Posterior vena cava (tissue), 2 donors: ENCODE measurements at regions not wholly inside any gene's neighbourhood (a gene's known extent, or its start where the extent isn't known, plus 50 kb on each side); places are given as distances from the start of the nearest gene placed in this dataset.
"Not testable (repeated sequence)": the region's sequence is repeated elsewhere in the genome, so short reads cannot be mapped to it uniquely, and the experiment has no call there.

Source experiments
- DNase-seq: peaks from one replicate; pipeline ENCODE4 v3.0.0-alpha.2; 2020; ENCODE audit warnings: low spot score
- intact Hi-C, 2 donors: fragments of 100-400 bp; cut with DNase I; formaldehyde crosslinking; loops; one replicate each; pipeline versions ENCODE4 v1.14.1 to v1.14.2; 2022 to 2023
- donor health status: DM: yes; HTN: yes; CAD: no.
- donor health status: DM: yes; HTN: yes; CAD: no.

DNA sequence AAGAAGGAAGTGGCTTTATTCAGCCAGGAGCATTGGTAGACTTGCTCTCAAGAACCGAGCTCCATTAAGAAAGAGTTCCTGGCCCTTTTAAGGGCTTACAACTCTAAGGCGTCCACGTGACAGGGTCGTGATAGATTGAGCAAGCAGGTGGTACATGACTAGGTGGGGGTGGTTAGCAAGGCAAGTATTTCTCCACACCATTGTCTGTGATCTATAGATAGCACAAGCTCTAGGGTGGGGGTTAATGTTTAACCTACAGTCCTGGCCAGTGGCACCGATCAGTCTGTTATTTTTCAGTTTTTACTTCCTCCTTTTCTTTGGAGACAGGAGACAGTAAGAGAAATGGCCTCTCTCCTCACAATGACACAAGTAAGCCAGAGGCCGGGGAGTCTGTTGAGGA is 215.1 kb downstream of the UQCRFS1 start:
- intact Hi-C loops, result not testable (repeated sequence)

DNA sequence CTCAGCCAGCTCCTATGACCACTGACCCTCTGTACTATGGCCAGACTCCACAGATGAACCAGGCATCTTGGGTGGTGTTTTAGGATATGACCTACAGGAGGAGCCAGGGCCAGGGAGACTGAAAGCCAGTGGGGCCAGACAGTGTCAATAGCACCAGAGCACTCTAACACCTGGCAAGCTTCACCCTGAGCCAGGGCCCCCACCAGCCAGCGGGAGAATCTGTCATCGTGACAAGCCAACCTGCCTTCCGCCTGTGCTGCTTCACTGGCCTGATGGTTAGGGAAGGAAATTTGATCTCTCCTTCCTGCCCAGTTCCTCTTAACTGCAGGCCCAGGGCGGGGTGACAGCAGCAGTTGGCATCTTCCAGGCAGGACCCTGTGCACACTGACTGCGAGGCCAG is 222.4 kb downstream of the UQCRFS1 start:
- DNase-seq, result no peak
- intact Hi-C loops, result no loop called here

More for the DNA sequence above, 215.1 kb downstream of the UQCRFS1 start:
- not testable (repeated sequence) for DNase-seq

DNA sequence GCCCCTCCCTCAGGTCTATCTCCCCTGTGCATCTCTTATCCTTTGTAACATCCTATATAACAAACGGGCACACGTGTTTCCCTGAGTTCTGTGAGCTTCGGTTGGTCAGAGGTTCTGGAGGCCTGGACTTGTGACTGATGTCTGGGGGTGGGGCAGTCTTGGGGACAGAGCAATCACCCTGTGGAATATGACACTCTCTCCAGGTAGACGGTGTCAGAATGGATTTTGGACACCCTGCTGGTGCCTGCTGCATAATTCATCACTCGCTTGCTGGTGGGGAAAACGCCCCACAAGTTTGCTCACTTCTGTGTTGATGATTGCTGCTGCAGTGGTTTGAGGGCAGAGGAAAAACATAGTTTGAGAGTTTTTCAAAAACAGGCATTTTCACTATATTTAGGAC is 223.2 kb downstream of the UQCRFS1 start:
- no peak for DNase-seq
- intact Hi-C loops, result no loop called here

DNA sequence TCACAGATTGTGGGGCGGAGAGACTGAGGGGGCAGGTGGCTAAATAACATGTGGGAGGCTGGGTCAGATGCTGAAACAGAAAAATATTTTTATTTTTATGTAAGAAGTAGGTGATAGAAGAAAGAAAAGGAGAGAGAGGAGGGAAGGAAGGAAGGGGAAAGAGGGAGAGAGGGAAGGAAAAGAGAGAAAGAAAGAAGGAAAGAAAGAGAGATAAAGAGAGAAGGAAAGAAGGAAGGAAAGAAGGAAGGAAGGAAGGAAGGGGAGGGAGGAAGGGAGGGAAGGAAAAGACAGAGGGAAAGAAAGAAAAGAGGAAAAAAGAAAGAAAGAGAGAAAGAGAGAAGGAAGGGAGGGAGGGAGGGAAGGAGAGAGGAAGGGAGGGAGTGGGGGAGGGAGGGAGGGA is 224.9 kb downstream of the UQCRFS1 start:
- DNase-seq, result no peak
- intact Hi-C loops, result no loop called here

DNA sequence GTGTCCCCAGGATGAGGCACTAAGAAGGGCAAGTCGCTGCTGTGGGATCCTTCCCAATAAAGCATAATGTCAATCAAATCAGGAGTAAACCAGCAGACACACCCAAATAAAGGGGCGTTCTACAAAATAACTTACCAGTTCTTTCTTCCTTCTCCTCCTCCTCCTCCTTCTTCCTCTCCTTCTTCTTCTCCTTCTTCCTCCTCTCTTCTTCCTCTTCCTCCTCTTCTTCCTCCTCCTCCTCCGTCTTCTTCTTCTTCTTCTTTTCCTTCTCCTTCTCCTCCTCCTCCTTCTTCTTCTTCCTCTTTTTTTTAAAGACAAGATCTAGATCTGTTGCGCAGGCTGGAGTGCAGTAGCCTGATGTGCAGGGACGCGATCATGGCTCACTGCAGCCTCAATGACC is 225.8 kb downstream of the UQCRFS1 start:
- intact Hi-C loops, result no loop called here
- DNase-seq, result no peak

DNA sequence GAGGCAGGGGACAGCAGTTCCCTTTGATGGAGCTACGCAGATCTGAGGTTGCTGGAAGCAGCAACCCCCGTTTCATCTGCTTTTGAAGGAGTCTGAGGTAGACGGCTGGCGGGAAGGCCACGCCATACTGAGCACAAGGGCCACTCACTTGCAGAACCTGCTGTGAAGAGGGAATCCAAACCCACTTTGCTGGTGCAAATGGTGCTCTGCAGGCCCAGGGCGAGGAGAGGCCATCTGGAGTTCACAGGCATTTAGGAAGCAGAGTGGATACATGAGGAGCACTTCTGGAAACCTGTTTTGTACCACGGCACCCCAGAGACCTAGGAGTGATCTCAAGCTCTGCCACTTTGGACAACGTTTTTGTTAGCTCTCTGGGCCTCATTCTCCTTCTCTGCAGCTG is 227.8 kb downstream of the UQCRFS1 start:
- intact Hi-C loops, result no loop called here
- no peak for DNase-seq

DNA sequence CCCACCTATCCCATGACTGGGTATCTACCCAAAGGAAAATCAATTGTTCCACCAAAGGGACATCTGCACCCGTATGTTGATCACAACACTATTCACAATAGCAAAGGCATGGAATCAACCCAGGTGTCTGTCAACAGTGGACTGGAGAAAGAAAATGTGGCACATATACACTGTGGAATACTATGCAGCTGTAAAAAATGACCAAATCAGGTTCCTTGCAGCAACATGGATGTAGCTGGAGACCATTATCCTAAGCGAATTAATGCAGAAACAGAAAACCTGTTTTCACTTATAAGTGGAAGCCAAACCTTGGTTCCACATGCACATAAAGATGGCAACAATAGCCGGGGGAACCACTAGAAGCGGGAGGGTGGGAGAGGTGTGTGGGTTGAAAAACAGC is 228.6 kb downstream of the UQCRFS1 start:
- intact Hi-C loops, result no loop called here

DNA sequence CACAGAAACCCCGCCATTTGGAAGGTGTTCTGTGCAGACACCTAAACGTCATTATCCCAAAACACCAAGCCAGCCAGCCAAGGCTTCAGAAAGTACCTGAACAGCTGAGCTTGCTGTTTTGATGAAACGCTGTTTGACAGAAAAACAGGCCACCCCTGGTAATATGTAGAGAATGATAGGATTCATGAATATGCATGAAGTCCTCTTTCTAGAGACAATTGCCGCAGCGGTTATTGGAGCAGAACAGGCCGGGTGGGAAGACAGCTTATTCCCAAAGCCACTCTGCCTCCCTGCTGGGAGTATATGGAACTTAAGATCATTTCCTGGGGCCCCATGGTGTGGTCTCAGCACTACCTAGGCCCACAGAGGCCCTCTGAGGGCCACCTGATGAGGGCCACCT is 229.5 kb downstream of the UQCRFS1 start:
- intact Hi-C loops, result no loop called here
- no peak for DNase-seq

More for the DNA sequence above, 228.6 kb downstream of the UQCRFS1 start:
- DNase-seq, result no peak

DNA sequence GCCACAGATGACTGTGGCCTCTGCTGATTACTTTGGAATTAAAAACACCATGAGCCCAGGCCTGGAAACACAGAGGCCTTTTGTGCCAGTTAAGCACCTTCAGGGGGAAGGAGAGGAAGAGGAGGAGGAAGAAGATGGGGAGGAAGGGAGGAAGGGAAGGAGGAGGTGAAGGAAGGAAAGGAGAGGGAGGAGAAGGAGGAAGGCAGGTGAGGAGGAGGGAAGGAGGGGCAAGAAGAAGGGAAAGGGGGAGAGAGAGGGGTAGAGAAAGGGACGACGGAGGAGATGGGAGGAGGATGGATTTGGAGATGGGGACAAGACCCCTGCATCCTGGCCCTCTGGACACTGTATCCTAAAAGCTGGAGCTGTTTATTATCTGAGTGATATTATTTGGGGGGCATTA is 231.0 kb downstream of the UQCRFS1 start:
- intact Hi-C loops, result no loop called here
- DNase-seq, result no peak

DNA sequence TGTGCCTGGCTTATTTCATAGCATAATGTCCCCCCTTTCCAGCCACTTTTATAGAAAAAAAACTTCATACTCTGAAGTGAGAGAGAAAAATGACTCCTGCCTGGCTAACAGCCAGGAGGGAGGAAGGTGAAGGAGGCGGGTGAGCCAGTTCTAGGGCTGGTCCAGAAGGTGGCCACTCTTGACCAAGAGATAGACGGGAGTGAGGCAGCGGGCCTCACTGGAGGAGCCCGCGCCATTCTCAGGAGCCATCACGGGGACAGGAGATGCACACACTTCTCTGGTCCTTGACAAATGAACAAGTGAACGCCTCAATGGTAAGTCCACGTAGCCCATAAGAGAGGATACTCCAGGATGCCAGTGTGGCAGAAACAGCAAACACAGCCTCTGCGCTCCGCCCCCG is 231.4 kb downstream of the UQCRFS1 start:
- DNase-seq, result no peak
- intact Hi-C loops, result no loop called here

DNA sequence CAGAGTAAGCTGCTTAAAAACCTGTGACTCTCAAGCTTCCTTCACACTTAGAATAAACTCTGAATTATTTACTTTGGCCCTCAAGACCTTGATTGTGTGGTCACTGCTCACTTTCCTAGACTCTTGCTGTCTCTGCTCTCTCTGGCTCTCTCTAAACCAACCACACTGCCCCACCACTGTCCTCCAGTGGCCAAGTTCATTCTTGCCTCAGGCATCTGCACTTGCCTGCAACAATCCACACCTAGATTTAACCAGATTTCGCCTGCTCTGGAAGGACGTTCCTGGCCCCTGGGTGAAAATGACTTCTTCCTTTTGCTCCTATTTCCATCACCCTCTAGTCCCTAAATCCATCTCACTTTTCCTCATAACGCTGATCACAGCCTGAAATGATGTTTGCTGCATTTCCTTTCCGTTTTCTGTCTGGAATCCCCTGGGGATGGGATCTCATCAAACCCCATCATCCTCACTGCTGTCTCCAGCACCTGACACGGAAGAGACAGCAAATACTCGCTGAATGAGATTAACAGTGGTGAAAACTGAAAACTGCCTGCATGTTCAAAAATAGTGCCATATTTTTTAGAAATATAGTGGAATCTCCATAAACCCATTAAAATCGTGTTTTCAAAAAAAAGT is 232.6 kb downstream of the UQCRFS1 start:
- DNase-seq, result no peak
- intact Hi-C loops, result no loop called here

DNA sequence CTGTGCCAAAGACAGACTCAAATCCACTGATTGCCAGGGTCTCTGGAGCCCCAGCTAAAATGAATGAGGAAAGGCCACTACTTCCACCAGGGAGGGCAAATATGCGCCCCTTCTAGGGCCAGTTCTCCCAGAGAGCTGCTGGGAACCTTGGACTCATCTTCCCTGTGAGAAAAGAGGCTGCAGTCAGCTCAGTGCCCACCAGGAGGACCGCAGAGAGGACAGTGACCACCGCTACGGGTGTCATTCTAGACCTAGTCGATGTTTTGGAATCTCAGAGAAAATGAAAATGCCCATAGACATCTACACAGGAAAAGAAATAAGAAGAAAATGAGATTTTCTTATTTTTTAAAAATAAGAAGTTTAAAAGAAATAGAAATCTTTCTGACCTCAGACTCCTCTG is 235.1 kb downstream of the UQCRFS1 start:
- intact Hi-C loops, result no loop called here
- DNase-seq, result no peak

DNA sequence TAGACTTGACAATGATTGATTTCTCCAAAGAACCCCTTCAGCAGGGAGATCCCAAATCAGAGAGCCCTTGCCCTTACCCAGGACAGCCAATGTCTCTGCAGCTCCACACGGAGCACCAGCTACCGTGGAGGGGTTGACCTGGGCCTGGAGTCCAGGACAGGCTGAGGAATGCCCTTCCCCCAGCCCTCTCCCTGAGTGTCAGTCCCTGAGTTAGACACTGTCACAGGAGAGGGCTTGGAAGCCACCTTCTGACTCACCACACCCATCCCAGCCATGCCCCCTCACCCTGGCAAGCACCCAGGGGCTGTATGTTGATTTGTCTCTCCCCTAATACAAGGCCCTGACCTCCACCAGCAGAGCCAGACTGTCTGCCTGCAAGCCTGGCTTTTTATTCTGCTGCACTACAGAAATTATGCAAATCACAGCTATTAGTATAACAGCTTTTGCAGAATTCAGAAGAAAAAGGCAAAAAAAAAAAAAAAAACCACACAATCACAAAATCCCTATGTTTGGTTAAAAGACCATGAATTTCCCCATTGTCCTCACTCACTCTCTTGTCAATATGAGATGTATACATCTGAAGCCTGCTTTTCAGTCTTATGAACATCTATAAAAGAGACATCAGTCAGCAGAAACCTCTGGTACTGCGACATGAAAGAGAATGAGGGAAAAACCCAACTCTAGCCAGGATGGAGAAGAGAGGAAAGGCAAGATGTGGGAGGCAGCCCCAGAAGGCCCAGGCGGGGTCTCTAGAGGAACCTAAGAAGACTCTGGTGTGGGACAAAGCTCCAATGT is 240.7 kb downstream of the UQCRFS1 start:
- intact Hi-C loops, result no loop called here
- DNase-seq, result no peak

DNA sequence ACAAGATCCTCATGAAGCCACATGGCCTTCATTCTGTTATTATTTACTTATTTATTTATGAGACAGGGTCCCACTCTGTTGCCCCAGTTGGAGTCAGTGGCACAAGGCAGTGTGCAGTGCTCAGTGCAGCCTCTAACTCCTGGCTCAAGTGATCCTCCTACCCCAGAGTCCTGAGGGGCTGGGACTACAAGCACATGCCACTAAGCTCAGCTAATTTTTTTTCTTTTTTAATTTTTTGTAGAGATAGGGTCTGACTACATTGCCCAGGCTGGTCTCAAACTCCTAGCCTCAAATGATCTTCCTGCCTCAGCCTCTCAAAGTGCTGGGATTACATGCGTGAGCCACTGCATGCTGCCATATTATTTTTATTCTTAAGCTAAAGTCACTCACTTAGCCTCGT is 241.4 kb downstream of the UQCRFS1 start:
- intact Hi-C loops, result no loop called here
- no peak for DNase-seq

DNA sequence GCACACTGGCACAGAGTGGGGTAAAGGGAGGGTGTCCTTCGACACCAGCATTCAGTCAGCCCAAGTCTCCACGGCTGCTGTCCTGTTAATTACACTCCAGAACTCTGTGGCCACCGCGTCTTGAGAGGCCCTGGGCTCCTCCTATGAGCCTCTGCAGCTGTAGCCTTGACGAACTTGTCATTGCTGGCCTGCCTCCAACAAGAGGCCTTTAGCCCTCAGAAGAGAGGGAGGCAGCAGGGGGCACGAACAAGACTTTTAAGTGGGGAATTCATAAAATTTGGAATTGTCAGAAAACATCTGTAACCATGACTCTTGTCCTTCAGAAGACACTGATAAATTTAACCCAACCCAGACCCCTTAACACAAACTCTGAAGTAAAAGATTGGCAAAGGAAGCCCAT is 241.9 kb downstream of the UQCRFS1 start:
- no peak for DNase-seq
- intact Hi-C loops, result no loop called here

DNA sequence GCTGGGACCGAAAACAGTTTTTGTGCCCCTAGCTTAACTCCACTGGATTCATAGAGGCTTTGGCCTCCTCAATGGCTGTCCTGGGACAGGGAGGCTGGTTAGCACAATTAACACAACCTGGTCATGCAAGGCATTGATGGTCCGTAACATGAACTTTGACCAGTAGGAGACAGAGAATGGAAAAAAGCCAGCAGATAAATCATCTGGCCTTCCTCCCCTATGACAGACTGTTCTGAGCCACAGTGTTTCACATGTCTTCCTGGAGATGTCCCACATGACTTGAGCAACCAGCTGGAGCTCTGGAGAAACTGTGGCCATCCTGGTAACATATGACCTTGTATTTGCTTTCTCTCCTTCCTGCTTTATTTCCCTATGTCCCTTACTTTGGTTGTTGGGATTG is 244.2 kb downstream of the UQCRFS1 start:
- no peak for DNase-seq
- intact Hi-C loops, result no loop called here

DNA sequence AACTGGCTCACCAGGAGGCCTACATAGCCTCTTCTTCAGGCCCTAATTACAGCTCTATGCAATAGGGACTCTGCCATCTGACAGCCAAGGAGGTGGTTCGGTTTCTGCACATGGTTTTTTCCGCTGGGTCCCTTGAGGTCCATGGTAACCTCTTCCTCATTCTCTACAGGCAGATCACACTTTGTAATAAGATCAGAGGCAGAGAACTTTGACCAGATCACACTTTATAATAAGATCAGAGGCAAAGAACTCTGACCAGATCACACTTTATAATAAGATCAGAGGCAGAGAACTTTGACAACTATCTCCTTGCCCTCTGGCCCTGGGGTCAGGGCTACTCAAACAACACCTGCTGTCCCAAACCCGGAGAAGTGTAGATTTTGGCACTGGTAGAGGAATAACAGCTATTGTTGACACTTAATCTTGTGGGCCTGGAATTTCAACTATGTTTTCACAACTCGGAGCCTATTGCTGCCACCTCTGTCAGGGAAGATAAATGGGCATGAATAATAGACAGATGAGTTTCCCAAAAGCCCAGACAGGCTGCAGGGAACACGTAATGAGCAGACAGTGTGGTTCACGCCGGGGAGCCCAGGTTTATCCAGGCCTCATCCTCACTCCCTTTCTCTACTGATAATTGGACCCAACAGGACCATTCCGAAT is 246.1 kb downstream of the UQCRFS1 start:
- DNase-seq, result no peak
- intact Hi-C loops, result no loop called here

DNA sequence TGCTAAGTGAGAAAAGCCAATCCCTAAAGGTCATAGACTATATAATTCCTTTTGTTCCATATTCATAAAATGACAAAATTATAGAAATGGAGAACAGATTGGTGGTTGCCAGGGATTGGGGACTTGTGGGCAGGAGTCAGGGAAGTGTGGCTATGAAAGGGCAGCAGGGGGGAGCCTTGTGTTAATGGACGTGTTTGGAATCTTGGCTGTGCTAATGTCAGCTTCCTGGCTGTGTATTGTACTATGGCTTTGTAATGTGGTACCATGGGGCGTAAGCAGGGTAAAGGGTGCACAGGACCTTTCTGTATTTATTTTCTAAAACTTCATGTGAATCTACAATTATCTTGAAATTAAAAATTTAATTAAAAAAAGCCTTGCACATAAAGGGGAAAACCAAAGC is 248.5 kb downstream of the UQCRFS1 start:
- intact Hi-C loops, result no loop called here
- DNase-seq, result no peak

DNA sequence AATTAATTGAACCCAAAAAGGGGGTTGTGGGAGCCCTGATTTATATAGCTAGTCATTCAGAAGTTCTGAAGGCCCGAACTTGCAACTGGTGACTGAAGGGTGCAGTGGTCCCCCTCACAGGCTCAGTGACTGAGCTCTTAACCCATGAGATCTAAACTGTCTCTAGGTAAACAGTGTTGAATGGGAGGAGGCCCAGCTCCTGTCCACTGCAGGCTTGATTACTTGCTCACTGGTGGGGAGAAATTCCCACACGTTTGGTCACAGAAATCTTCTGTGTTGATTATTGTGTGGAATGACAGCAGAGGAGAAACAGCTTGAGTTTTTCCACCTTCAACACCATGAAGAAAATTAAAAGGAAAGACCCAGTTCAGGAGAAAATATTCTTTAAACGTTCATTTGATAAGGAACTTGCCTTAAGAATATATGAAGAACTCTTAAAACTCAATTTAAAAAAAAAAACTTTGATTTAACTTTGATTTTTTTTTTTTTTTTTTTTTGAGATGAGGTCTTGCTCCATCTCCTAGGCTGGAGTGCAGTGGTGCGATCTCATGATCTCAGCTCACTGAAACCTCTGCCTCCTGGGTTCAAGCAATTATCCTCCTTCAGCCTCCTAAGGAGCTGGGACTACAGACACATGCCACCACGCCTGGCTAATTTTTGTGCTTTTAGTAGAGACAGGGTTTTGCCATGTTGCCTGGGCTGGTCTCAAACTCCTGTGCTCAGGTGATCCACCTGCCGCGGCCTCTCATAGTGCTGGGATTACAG is 249.3 kb downstream of the UQCRFS1 start:
- intact Hi-C loops, result no loop called here

More for the DNA sequence above, 249.3 kb downstream of the UQCRFS1 start:
- no peak for DNase-seq
